AG08396 (cell line): ENCODE measurements at regions not wholly inside any gene's neighbourhood (a gene's known extent, or its start where the extent isn't known, plus 50 kb on each side); places are given as distances from the start of the nearest gene placed in this dataset.
"Not testable (repeated sequence)": the region's sequence is repeated elsewhere in the genome, so short reads cannot be mapped to it uniquely, and the experiment has no call there.

ENCODE experiments used
- DNase-seq: peaks from one replicate; pipeline ENCODE4 v3.0.0; 2012; ENCODE audit warnings: low spot score, mixed read lengths

GRCh38 chr2:179331061-179331460 lies 66.4 kb upstream of the SESTD1 start:
- no peak for DNase-seq

GRCh38 chr2:179322289-179322688 lies 57.7 kb upstream of the SESTD1 start:
- DNase-seq, result no peak

GRCh38 chr2:179321034-179321433 lies 56.4 kb upstream of the SESTD1 start:
- DNase-seq, result not testable (repeated sequence)

GRCh38 chr2:179314729-179315128 lies 50.1 kb upstream of the SESTD1 start:
- not testable (repeated sequence) for DNase-seq
